Cardiac fibroblast (primary cell): ENCODE measurements at regions not wholly inside any gene's neighbourhood (a gene's known extent, or its start where the extent isn't known, plus 50 kb on each side); places are given as distances from the start of the nearest gene placed in this dataset.

Experiments
- DNase-seq, 2 donors: peaks; one replicate each; pipeline versions ENCODE4 v3.0.0 to v3.0.0-alpha.2; 2010; ENCODE audit warnings: low read depth in 2 of 2
- H3K4me3 ChIP-seq, 2 donors: replicated peaks in 1 of 2; 1 replicate in 1 of 2; 2 replicates in 1 of 2; pipeline ENCODE4 v1.5.1; 2011; ENCODE audit warnings: low read depth in 2 of 2, low read length in 2 of 2, mild to moderate bottlenecking in 2 of 2, moderate library complexity in 1 of 2
- CTCF ChIP-seq: IDR thresholded peaks from one replicate; pipeline ENCODE4 v1.5.1; 2011; ENCODE audit warnings: low read depth, mild to moderate bottlenecking, low read length, inconsistent platforms

GRCh38 chr2:71789556-71790204 is 336.3 kb downstream of the DYSF start:
- H3K4me3 ChIP-seq = no peak overlapping the region
- TF ChIP-seq CTCF = peak; percentile 12
- DNase-seq = peak; percentile 18 to 26

GRCh38 chr2:71788601-71789240 is 335.4 kb downstream of the DYSF start:
- no peak for DNase-seq
- H3K4me3 ChIP-seq = no peak overlapping the region
- TF ChIP-seq CTCF = no peak

GRCh38 chr2:71788186-71788525 is 334.8 kb downstream of the DYSF start:
- no peak overlapping the region for H3K4me3 ChIP-seq
- TF ChIP-seq CTCF = no peak
- no peak for DNase-seq

GRCh38 chr2:71787476-71788185 is 334.3 kb downstream of the DYSF start:
- DNase-seq = no peak
- H3K4me3 ChIP-seq = no peak overlapping the region
- TF ChIP-seq CTCF = no peak

GRCh38 chr2:71787108-71787415 is 333.7 kb downstream of the DYSF start:
- no peak for TF ChIP-seq CTCF
- no peak for DNase-seq

GRCh38 chr2:71786291-71787107 is 333.1 kb downstream of the DYSF start:
- no peak for TF ChIP-seq CTCF
- no peak overlapping the region for H3K4me3 ChIP-seq
- no peak for DNase-seq

More at GRCh38 chr2:71787108-71787415, 333.7 kb downstream of the DYSF start:
- H3K4me3 ChIP-seq = no peak overlapping the region
